Tibial artery (tissue), 4 donors: ENCODE measurements at regions not wholly inside any gene's neighbourhood (a gene's known extent, or its start where the extent isn't known, plus 50 kb on each side); places are given as distances from the start of the nearest gene placed in this dataset.
A peak's percentile ranks its signal among the peaks of the same experiment; 100 is the strongest.

Source experiments
- DNase-seq, 2 donors: peaks; one replicate each; pipeline ENCODE4 v3.0.0-alpha.2; 2019
- H3K27ac ChIP-seq, 2 donors: fragments of 200-600 bp; sonication (generic) in 1 of 2; 1 replicate in 1 of 2; 2 replicates in 1 of 2; pipeline ENCODE4 v1.5.1; 2018 to 2019; ENCODE audit warnings: mild to moderate bottlenecking in 1 of 2
- H3K27me3 ChIP-seq, 2 donors: fragments of 200-600 bp; sonication (generic) in 1 of 2; one replicate each; pipeline versions ENCODE4 v1.5.1 to v1.6.0; 2016 to 2019
- H3K36me3 ChIP-seq, 3 donors: fragments of 200-600 bp; sonication (generic) in 2 of 3; one replicate each; pipeline ENCODE4 v1.5.1; 2016 to 2019; ENCODE audit warnings: mild to moderate bottlenecking in 2 of 3
- H3K4me1 ChIP-seq, 4 donors: fragments of 200-600 bp; sonication (generic) in 2 of 4; 1 replicate in 3 of 4; 2 replicates in 1 of 4; pipeline ENCODE4 v1.5.1; 2016 to 2019
- H3K4me3 ChIP-seq, 2 donors: fragments of 200-600 bp; sonication (generic) in 1 of 2; 1 replicate in 1 of 2; 2 replicates in 1 of 2; pipeline ENCODE4 v1.5.1; 2018 to 2019; ENCODE audit warnings: mild to moderate bottlenecking in 2 of 2
- H3K9me3 ChIP-seq, 3 donors: fragments of 200-600 bp; sonication (generic) in 1 of 3; one replicate each; pipeline ENCODE4 v1.5.1; 2016 to 2019
- CTCF ChIP-seq, 2 experiments: fragments of 200-600 bp in 1 of 2; fragments of 450-650 bp in 1 of 2; IDR thresholded peaks; one replicate each; pipeline ENCODE4 v1.5.1; 2017 to 2019; ENCODE audit warnings: antibody characterized with exemption in 2 of 2, mild to moderate bottlenecking in 1 of 2, moderate library complexity in 1 of 2
- intact Hi-C: fragments of 100-400 bp; cut with DNase I; formaldehyde crosslinking; loops from one replicate; pipeline ENCODE4 v1.15.0; 2023; ENCODE audit warnings: low total_unique reads

- H3K4me1 ChIP-seq: peaks cover 0 to 17% (median 9%) of the 10 kb centered on the region in 4 donors
- peaks cover 0 to 11% (median 3%) of the 10 kb centered on the region in 3 donors for H3K9me3 ChIP-seq
- no peak for TF ChIP-seq CTCF (IDR thresholded peaks at IDR 0.05)
- no peaks in the 10 kb centered on the region for H3K36me3 ChIP-seq
- no peak for DNase-seq
- H3K27me3 ChIP-seq: no peaks in the 10 kb centered on the region
- H3K27ac ChIP-seq: no peak overlapping the region
- H3K4me3 ChIP-seq: no peak overlapping the region
- intact Hi-C loops: loop anchor here (5.0 to 10.0 kb wide), 2 partner anchors 70 to 167 kb away; no protein-coding TSS in a partner anchor
Observed at GRCh38 chr15:49715211-49715610, 94.4 kb downstream of the DTWD1 start.

DNA sequence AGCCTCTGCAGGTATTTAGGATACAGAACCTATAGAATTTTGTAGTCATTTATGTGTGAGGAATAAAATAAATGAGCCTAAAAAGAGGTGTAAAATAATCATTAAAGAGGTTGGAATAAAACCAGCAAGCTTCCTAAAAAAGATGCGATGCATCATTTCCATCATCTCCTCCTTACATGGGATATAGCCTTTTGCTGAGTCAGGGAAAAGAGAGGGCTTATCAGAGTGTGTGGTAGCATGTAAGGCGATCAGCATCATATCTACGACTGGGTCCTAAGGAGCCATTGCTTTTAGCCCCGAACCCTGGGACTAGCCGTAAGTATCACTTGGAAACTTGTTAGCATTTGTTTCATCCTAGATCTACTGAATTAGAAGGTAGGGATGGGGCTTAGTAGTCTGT is 94.9 kb downstream of the DTWD1 start:
- intact Hi-C loops: loop anchor here (5.0 to 10.0 kb wide), 2 partner anchors 71 to 167 kb away; no protein-coding TSS in a partner anchor
- H3K27me3 ChIP-seq: no peaks in the 10 kb centered on the region
- no peak overlapping the region for H3K27ac ChIP-seq
- H3K4me1 ChIP-seq: peaks cover 0 to 17% (median 9%) of the 10 kb centered on the region in 4 donors
- no peak overlapping the region for H3K4me3 ChIP-seq
- no peak for TF ChIP-seq CTCF (IDR thresholded peaks at IDR 0.05)
- DNase-seq: no peak
- H3K36me3 ChIP-seq: no peaks in the 10 kb centered on the region
- peaks cover 0 to 6% (median 0%) of the 10 kb centered on the region in 3 donors for H3K9me3 ChIP-seq

DNA sequence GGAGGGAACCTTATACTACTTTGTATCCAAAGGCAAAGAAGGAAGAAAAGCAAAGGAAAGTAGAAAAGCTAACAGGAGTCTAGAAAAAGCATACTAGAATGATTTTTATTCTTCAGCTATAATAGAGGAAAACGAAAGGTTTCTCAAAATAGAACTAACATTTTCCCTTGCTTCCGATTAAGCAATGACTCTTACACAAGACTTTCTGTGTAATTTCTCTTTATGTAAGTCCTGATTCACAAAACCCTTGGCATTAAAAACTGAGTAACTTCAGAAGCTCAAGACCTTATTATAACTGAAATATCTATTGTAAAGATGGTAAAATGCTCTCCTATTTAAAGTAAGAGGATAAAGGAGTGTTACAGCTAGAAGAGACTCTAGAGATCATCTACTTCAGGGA is 97.4 kb downstream of the DTWD1 start:
- intact Hi-C loops: loop anchor here (5.0 to 10.0 kb wide), 2 partner anchors 73 to 164 kb away; no protein-coding TSS in a partner anchor
- H3K36me3 ChIP-seq: no peaks in the 10 kb centered on the region
- H3K27ac ChIP-seq: peak overlapping the region; percentile 51 to 64
- no peaks in the 10 kb centered on the region for H3K27me3 ChIP-seq
- peaks cover 0 to 17% (median 9%) of the 10 kb centered on the region in 4 donors for H3K4me1 ChIP-seq
- no peak for DNase-seq
- no peak for TF ChIP-seq CTCF (IDR thresholded peaks at IDR 0.05)
- H3K4me3 ChIP-seq: no peak overlapping the region
- H3K9me3 ChIP-seq: no peaks in the 10 kb centered on the region

DNA sequence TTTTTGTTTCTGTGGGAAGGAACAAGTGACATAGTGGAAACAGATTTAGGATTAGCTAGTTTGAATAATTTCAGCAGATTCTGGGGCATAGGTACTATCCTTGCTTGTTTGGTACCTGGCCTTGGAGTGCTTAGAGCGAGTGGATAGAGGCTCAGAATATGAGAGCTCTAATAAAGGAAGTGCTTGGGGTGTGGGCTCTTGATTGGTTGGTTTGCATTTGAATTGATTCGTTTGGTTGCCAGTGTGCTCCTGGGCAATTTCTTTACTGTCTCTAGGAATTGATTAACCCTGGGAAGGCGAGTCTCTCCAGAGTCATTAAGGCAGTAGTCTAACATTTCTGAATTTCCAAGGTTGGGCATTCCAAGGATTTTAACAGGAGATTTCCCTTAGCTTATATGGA is 98.0 kb downstream of the DTWD1 start:
- Histone ChIP-seq H3K27me3 (no peaks in the 10 kb centered on the region), H3K36me3 (no peaks in the 10 kb centered on the region), H3K9me3 (no peaks in the 10 kb centered on the region), H3K27ac (peak overlapping the region; percentile 51 to 64), H3K4me3 (no peak overlapping the region), H3K4me1 (peaks cover 0 to 17% (median 9%) of the 10 kb centered on the region in 4 donors)
- intact Hi-C loops: loop anchor here (5.0 to 10.0 kb wide), 2 partner anchors 74 to 163 kb away; no protein-coding TSS in a partner anchor
- no peak for DNase-seq
- TF ChIP-seq CTCF (IDR thresholded peaks at IDR 0.05): no peak

GRCh38 chr15:49720261-49720660 is 99.4 kb downstream of the DTWD1 start:
- no peak for DNase-seq
- intact Hi-C loops: no loop called here
- H3K27ac ChIP-seq: no peak overlapping the region

More at GRCh38 chr15:49720261-49720660, 99.4 kb downstream of the DTWD1 start:
- H3K4me3 ChIP-seq: no peak overlapping the region
- TF ChIP-seq CTCF (IDR thresholded peaks at IDR 0.05): no peak
- H3K27me3 ChIP-seq: no peaks in the 10 kb centered on the region
- peaks cover 0 to 17% (median 9%) of the 10 kb centered on the region in 4 donors for H3K4me1 ChIP-seq
- H3K9me3 ChIP-seq: peaks cover 0 to under 1% (median 0%) of the 10 kb centered on the region in 3 donors
- H3K36me3 ChIP-seq: no peaks in the 10 kb centered on the region
